Fibroblast of skin of left biceps (primary cell): ENCODE measurements at regions not wholly inside any gene's neighbourhood (a gene's known extent, or its start where the extent isn't known, plus 50 kb on each side); places are given as distances from the start of the nearest gene placed in this dataset.

Source experiments
- DNase-seq, 2 experiments: peaks; one replicate each; pipeline ENCODE4 v3.0.0-alpha.2; 2013; ENCODE audit warnings: low read depth in 2 of 2

DNA sequence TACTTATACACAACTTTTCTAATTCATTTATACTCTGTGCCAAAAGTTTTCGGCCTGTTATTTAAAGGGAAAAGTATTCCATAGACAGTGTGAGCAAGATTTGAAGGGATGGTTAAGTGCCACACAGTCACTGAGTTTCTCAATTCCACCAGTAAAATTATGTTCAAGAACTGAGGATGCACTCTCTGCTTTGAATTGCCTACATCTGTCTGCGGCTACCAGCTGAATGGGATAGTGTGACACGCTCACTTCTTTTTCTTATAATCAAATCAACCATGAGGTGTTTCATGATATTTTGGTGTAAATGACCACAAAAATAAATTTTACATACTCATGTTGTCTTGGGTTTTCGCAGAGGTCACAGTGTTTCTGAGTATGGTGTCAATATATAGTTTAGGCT lies 218.4 kb upstream of the TMEM161B start:
- DNase-seq: no peak

GRCh38 chr5:88486431-88486830 lies 217.8 kb upstream of the TMEM161B start:
- no peak for DNase-seq

GRCh38 chr5:88485531-88485930 lies 216.9 kb upstream of the TMEM161B start:
- DNase-seq: no peak

DNA sequence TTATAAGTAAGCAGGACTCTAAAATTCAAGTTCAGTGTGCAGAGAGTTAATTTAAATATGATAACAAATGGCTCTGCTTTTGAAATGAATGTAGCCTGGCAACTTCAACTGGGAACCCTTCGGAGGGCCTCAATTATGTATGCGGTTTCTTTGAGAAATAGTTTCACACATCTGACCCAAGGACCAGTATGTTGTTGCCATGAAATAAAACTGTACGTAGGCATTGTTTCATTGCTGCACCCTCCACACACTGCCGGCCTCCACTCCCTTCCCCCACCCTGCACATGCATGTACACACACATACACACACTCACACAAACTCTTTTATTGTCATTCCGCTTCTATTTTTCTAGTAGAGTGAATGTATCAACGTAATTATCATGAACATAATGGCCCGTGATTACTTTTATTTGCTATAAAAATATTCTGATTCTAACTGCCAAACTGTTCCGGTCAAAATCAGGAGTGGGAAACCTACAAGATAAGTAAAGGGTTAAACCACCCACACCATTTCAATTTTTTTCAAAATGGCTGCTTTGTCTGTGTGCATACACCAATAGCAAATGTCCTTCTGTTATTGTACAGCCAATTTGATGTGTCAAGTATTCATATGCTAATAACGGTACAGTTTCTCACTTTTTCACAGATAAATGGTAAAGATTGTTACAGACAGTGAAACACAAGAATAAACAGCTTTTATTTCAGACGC lies 215.5 kb upstream of the TMEM161B start:
- no peak for DNase-seq

DNA sequence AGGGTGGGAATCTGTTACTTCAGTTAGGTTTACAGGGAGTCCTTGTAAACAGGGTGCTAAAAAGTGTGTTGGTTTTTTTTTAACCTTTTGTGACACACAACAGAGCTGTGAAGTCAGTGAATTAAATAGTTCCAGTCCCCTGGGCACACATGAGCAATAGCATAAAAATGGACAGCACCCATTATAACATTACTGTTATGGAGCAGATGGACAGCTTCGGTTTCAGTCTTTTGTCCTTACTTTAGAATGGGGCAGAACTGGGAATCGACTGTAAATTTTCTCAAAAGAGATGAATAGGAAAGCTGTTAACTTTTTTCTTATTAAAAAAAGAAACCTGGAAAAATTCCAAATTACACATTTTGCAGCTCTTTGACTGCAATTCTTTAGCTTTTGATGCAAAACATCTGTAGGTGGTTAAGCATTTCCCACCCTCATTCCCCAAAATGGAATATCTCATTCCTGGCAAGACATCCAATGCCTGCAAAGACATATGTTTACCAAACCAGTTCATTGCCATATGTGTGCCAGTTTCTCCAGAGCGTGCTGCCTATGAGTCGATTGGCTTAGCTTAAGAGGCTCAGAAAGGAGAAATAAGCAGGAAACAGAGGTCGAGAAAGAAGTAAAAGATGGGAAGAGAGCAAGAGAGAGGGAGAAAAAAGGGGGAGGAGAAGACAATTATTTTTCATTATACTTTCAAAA lies 212.3 kb upstream of the TMEM161B start:
- DNase-seq: peak; percentile 25 to 27

GRCh38 chr5:88480245-88480644 lies 211.6 kb upstream of the TMEM161B start:
- no peak for DNase-seq

GRCh38 chr5:88474574-88474973 lies 205.9 kb upstream of the TMEM161B start:
- DNase-seq: no peak

DNA sequence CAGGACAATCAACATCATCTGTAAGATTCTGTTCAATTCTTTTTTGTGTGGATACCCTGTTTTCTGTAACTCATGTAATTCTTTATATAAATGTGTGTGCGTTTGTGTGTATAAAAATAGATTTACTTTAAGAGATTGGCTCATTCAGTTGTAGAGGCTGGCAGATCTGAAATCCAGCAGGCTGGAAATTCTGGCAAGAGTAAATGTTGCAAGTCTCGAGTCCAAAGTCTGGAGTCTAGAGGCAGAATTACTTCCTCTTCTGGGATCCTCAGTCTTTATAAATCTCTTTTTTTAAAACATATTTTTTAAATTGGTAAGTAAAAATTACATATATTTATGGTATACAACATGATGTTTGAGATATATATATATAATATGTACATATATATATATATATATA lies 202.1 kb upstream of the TMEM161B start:
- DNase-seq: no peak

DNA sequence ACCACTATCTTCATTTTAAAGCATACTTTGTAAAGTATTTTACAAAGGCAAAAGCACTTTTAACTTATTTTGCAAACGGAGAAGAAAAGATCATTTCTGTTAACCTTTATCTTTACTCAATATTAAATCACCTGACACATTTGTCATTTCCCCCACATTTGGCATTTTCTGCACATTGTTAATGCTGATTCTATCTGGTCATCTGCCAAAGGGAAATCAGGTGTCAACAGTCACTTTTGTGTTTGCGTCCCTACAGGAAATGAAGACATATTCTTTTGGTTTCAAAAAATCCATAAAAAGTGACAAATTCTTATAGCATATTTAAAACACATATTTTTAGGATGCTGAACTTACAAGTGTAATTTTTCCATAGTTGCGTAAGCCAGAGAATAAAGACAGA lies 191.3 kb upstream of the TMEM161B start:
- no peak for DNase-seq

DNA sequence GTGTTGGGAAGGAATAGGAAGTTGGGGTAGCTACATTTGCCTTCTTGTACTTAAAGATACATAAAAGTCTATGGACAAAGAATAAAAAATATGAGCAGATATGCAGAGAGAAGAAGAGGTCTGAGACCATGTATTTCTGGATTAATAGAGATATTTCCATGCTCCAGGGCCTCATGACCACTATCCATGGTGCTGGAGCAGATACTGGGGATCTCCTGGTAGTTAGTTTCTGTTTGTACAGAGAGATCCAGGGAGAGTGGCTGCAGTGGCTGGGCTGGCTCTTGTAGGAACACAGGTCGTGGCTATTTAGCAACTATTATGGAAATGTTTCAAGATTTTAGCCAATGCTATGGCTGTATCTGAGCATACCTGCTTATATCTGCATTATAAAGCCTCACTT lies 184.2 kb upstream of the TMEM161B start:
- no peak for DNase-seq

DNA sequence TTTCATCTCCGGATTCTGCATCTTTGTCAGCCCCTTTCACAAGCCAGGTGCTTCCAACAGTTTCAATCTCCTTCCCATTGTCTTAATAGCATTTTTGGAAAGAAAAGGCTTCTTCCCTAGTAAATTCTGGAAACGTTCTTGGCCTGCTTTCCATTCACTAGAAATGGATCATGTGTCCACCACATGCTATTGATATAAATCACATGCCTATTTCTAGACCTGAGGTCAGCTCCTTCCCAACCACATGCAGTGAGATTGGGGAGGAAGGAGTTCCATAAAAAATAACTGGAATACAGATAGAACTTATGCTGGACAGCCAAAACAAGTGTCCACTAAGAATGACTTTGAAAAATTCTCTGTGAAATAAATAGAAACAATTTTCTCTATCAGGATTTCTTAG lies 181.6 kb upstream of the TMEM161B start:
- DNase-seq: no peak

DNA sequence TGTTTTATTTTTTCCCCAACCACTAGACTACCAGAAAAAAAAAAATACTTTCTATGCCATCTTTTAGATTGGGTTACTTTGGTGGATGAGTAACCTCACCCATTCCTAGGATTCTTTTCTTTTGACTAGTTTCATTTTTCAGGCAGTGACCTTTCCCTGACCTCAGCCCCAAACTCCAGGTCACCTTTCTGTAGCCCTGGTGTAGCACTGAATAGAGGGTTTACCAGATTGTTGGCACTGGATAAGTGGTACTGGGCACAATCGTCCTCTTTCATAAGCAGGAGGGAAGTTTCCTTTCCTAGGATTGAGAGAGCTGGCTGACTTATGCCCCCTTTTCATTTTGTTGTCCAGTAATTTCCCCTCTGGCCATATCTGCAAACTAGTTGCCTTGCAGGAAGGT lies 169.4 kb upstream of the TMEM161B start:
- DNase-seq: no peak

GRCh38 chr5:88436290-88436689 lies 167.6 kb upstream of the TMEM161B start:
- no peak for DNase-seq

DNA sequence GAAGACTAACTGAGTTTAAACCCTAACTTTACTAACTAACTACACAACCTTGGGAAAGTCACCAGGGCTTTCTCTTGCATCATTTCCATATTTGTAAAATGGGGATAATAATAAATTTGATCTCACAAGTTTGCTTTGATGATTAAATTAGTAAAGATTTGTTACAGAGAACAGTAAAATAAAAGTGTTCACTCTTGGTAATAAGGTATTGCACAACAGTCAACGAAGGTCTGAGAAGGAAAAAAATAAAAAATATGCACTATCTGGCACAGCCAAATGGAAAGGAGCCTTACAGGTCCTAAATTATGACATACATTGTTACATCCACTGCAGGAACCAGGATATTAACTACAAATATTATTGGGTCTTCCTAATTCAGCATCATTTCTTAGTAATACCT lies 160.0 kb upstream of the TMEM161B start:
- DNase-seq: no peak

- no peak for DNase-seq
Measured at GRCh38 chr5:88426441-88426840, 157.8 kb upstream of the TMEM161B start.

DNA sequence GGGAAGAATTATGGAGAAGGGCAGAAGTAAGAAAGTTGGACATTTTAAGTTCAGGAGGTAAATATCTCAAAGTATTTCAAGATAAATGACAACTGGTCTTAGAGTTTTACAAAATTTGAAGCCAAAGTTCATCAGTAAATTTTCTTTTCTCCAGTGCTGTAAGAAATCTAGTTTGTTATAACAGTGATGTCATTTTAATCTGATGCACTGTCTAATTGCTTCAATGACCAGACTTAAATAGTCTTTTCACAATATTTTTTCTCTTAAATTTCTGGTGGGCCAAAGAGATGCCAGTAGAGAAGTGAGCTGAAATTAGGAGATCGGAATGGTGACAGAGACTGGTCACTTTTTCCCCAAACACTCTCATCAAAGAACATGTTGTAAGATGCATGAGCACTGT lies 156.5 kb upstream of the TMEM161B start:
- no peak for DNase-seq

- DNase-seq: no peak
Measured at GRCh38 chr5:88419931-88420330, 151.3 kb upstream of the TMEM161B start.

- DNase-seq: no peak
Measured at GRCh38 chr5:88407341-88407740, 138.7 kb upstream of the TMEM161B start.

DNA sequence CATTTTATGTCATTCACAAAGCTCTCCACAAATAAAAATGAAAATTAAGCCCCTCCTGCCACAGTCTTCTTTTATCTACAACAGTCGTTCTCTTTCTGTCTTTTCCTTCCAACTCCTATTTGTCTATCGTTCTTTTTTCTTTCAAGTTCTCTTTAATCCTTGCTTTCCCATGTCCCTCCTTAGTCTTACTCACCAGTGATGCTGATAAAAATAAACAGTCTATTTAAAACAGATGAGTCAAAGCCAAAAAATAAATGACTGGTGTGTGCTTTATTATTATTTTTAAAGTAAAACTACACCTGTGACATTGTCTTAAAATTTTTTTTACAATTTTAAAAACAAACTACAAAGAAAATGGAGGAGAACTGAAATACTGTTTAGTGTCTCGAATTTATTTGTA lies 137.1 kb upstream of the TMEM161B start:
- DNase-seq: no peak

DNA sequence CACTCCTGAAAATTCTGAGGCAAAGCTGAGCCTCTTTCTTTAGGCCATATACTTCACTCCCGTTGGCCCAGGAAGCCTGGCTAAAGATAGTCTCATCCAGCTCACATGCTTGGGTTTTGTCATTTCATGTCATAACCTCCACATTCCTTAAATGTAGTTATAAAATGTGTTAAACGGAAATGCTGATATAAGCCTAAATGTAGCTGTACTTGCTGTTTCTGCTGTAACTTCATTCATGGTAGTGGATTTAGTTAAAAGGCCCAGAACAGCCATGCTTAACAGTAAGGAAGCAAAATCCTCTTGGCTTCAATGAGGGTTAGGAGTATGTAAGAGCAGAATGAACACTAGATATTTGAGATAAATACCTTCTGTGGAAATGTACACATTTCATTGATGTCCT lies 135.8 kb upstream of the TMEM161B start:
- DNase-seq: no peak

DNA sequence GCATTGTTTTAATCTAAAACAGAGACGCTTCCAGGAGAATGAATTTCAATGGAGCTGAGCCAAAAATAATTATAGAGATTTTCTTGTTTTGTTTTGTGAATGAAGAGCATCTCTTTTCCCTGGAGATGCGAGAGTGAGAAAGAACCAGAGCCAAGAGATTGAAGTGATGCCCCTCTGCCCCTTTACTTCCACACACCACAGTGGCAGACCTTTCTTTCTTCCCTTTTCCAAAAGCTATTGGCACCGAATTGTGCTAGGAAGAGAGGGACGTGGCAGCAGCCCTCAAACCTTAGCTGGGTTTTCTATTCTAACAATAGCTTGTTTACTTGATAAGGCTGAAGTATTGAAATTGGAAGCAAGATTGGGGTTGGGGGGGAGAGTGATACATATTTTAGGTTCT lies 133.0 kb upstream of the TMEM161B start:
- no peak for DNase-seq

DNA sequence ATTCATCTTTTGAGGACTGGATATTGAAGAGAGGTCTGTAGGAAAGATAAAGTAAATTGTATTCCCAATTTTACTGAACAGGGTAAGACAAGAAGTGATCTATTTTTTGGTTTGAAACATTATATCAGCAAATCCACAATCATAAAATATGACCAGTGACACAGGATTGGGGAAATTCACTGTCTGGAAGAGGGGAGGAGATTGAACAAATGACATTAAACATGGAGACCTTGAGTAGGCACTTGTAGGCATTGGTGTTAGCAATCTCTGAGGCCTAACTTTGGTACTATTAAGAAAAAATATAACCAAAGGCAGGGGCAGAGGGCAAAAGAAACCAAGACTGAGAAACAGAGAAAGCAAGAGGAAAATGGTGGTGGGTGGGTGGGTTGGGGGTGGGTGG lies 132.6 kb upstream of the TMEM161B start:
- no peak for DNase-seq

DNA sequence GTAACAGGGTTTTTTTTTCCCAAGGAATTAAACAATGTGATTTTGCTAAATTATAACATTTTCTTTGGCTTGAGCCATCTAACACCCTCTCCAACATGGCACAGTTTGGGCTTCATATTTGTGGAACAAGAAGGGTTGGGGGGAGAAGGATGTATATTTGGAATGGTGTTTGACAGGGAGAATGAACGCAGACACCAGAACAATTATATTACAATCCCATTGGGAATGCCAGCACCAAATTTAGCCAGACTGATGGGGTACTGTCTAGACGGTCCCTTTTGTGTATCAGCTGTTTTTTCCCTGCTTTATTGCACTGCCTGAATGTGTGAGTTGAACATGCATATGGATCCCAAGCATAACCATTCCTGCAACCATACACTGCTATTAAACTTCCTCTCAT lies 130.9 kb upstream of the TMEM161B start:
- DNase-seq: no peak

DNA sequence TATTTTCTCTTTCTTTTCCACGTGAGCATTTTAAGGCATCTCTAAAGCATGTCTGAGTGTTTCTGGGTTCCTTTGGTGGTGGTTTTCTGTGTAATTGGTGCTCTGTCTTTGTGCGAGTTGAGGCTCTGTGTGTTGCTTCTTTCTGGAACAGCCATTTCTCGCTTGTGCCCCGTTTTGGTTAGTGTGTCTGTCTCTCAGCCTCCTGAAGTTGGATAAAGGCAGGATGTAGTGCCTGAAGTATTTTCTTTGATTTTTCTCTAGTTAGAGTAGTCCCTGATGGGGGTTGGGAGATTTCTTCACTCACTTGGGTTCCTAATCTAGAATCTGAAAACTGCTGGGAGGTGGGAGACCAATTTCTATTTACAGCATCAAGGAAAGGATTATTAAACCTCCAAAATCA lies 129.7 kb upstream of the TMEM161B start:
- DNase-seq: no peak
